NB4 (cell line): ENCODE measurements at regions not wholly inside any gene's neighbourhood (a gene's known extent, or its start where the extent isn't known, plus 50 kb on each side); places are given as distances from the start of the nearest gene placed in this dataset.

Experiments
- CTCF ChIP-seq: IDR thresholded peaks from one replicate; pipeline ENCODE4 v1.5.1; 2012; ENCODE audit warnings: low read depth, low read length
- POLR2A ChIP-seq: IDR thresholded peaks from 2 replicates; pipeline ENCODE4 v1.6.1; 2011; ENCODE audit warnings: mild to moderate bottlenecking; ENCODE audit not compliant: insufficient read length; ENCODE audit errors: extremely low read depth

GRCh38 chrX:94752434-94753169, 1078.6 kb downstream of the FAM133A start:
- TF ChIP-seq CTCF, result no peak
- no peak for TF ChIP-seq POLR2A
